GM21381 (cell line): ENCODE measurements at regions not wholly inside any gene's neighbourhood (a gene's known extent, or its start where the extent isn't known, plus 50 kb on each side); places are given as distances from the start of the nearest gene placed in this dataset.

Experiments
- ATAC-seq: cut with Tn5 transposase; IDR thresholded peaks from one replicate; pipeline ENCODE4 v1.9.1; 2021; ENCODE audit warnings: mild to moderate bottlenecking, moderate library complexity; ENCODE audit not compliant: unreplicated experiment

GRCh38 chr20:11076434-11077105 is 402.8 kb upstream of the JAG1 start:
- ATAC-seq: no peak

GRCh38 chr20:11077226-11077625 is 403.4 kb upstream of the JAG1 start:
- ATAC-seq: no peak

- ATAC-seq: no peak
These were observed 406.2 kb upstream of the JAG1 start for GRCh38 chr20:11080010-11080409.

GRCh38 chr20:11080781-11081377 is 407.1 kb upstream of the JAG1 start:
- ATAC-seq: no peak

- no peak for ATAC-seq
These were observed 410.0 kb upstream of the JAG1 start for GRCh38 chr20:11083841-11084240.

- ATAC-seq: no peak
These were observed 410.7 kb upstream of the JAG1 start for GRCh38 chr20:11084508-11084907.

GRCh38 chr20:11086970-11087369 is 413.2 kb upstream of the JAG1 start:
- ATAC-seq: no peak

GRCh38 chr20:11090751-11091150 is 417.0 kb upstream of the JAG1 start:
- no peak for ATAC-seq

GRCh38 chr20:11091511-11091910 is 417.7 kb upstream of the JAG1 start:
- no peak for ATAC-seq

- no peak for ATAC-seq
These were observed 418.4 kb upstream of the JAG1 start for GRCh38 chr20:11092151-11092550.

GRCh38 chr20:11094196-11094595 is 420.4 kb upstream of the JAG1 start:
- no peak for ATAC-seq

GRCh38 chr20:11094711-11095110 is 420.9 kb upstream of the JAG1 start:
- ATAC-seq: no peak

- ATAC-seq: no peak
These were observed 425.1 kb upstream of the JAG1 start for GRCh38 chr20:11098888-11099287.

- ATAC-seq: no peak
These were observed 427.4 kb upstream of the JAG1 start for GRCh38 chr20:11101243-11101642.

- no peak for ATAC-seq
These were observed 427.9 kb upstream of the JAG1 start for GRCh38 chr20:11101696-11102095.

GRCh38 chr20:11103866-11104265 is 430.1 kb upstream of the JAG1 start:
- ATAC-seq: no peak

- no peak for ATAC-seq
These were observed 434.5 kb upstream of the JAG1 start for GRCh38 chr20:11108102-11108810.

- ATAC-seq: no peak
These were observed 436.7 kb upstream of the JAG1 start for GRCh38 chr20:11110535-11110934.

- no peak for ATAC-seq
These were observed 437.4 kb upstream of the JAG1 start for GRCh38 chr20:11111191-11111590.

GRCh38 chr20:11112832-11113231 is 439.0 kb upstream of the JAG1 start:
- ATAC-seq: no peak

GRCh38 chr20:11114382-11114781 is 440.6 kb upstream of the JAG1 start:
- ATAC-seq: no peak

- ATAC-seq: no peak
These were observed 444.2 kb upstream of the JAG1 start for GRCh38 chr20:11117808-11118528.
